Keratinocyte (primary cell): ENCODE measurements at regions not wholly inside any gene's neighbourhood (a gene's known extent, or its start where the extent isn't known, plus 50 kb on each side); places are given as distances from the start of the nearest gene placed in this dataset.

Source experiments
- DNase-seq: peaks from one replicate; pipeline ENCODE4 v3.0.0-alpha.2; 2011; ENCODE audit warnings: low read depth, missing footprints, low spot score
- FAIRE-seq: peaks from 2 replicates; lab custom pipeline; 2011; peaks lifted over from hg19 to GRCh38; lab: Jason Lieb, UNC
- H2AFZ ChIP-seq: 2 replicates; pipeline ENCODE4 v1.6.0; 2012; ENCODE audit warnings: low read length, control low read depth, inconsistent platforms; ENCODE audit not compliant: control insufficient read depth
- H3K27ac ChIP-seq: 2 replicates; pipeline ENCODE4 v1.5.1; 2011; ENCODE audit warnings: low read length; ENCODE audit not compliant: control insufficient read depth, insufficient read depth
- H3K27me3 ChIP-seq: 3 replicates; pipeline ENCODE4 v1.6.0; 2011; ENCODE audit warnings: low read length; ENCODE audit not compliant: control insufficient read depth, insufficient read depth; ENCODE audit errors: extremely low read depth
- H3K36me3 ChIP-seq, 2 experiments: 2 replicates in 1 of 2; 3 replicates in 1 of 2; pipeline ENCODE4 v1.5.1; 2011; ENCODE audit warnings: low read length in 2 of 2, mild to moderate bottlenecking in 1 of 2; ENCODE audit not compliant: control insufficient read depth in 2 of 2, insufficient read depth in 2 of 2; ENCODE audit errors: extremely low read depth in 1 of 2
- H3K4me1 ChIP-seq: 3 replicates; pipeline ENCODE4 v1.5.1; 2011; ENCODE audit warnings: low read length; ENCODE audit not compliant: control insufficient read depth, insufficient read depth; ENCODE audit errors: extremely low read depth
- H3K4me2 ChIP-seq: 3 replicates; pipeline ENCODE4 v1.6.0; 2011; ENCODE audit warnings: low read depth, low read length; ENCODE audit not compliant: control insufficient read depth, insufficient read depth; ENCODE audit errors: extremely low read depth
- H3K4me3 ChIP-seq, 3 experiments: fragments of 200-600 bp in 1 of 3; sonication (generic) in 1 of 3; 2 replicates in 2 of 3; 3 replicates in 1 of 3; pipeline ENCODE4 v1.5.1; 2011 to 2016; ENCODE audit warnings: low read length in 3 of 3, mild to moderate bottlenecking in 3 of 3, control low read depth in 2 of 3, inconsistent platforms in 1 of 3, low read depth in 1 of 3, mixed read lengths in 1 of 3, mixed run types in 1 of 3, moderate library complexity in 1 of 3; ENCODE audit not compliant: control insufficient read depth in 2 of 3, insufficient read depth in 2 of 3; ENCODE audit errors: extremely low read depth in 1 of 3
- H3K79me2 ChIP-seq: 2 replicates; pipeline ENCODE4 v1.6.0; 2012; ENCODE audit warnings: low read length; ENCODE audit not compliant: control insufficient read depth, insufficient read depth
- H3K9ac ChIP-seq: 3 replicates; pipeline ENCODE4 v1.6.0; 2011; ENCODE audit warnings: low read length; ENCODE audit not compliant: control insufficient read depth, insufficient read depth; ENCODE audit errors: extremely low read depth
- H3K9me1 ChIP-seq: 3 replicates; pipeline ENCODE4 v1.6.0; 2011; ENCODE audit warnings: low read length; ENCODE audit not compliant: control insufficient read depth, insufficient read depth; ENCODE audit errors: extremely low read depth
- H3K9me3 ChIP-seq: 2 replicates; pipeline ENCODE4 v1.5.1; 2012; ENCODE audit warnings: low read depth, low read length; ENCODE audit not compliant: control insufficient read depth
- H4K20me1 ChIP-seq: 3 replicates; pipeline ENCODE4 v1.6.0; 2011; ENCODE audit warnings: low read length; ENCODE audit not compliant: control insufficient read depth, insufficient read depth; ENCODE audit errors: extremely low read depth
- EZH2 ChIP-seq: IDR thresholded peaks from one replicate; pipeline ENCODE4 v1.6.1; 2012; ENCODE audit warnings: inconsistent platforms, mild to moderate bottlenecking, low read length, moderate library complexity
- dilution Hi-C: fragments of 300-500 bp; cut with MboI; formaldehyde crosslinking; loops from one replicate; pipeline ENCODE4 v1.7.0; 2020; ENCODE audit warnings: low sequenced_read_pairs; ENCODE audit not compliant: extremely low pct_ligation_motif_present
- TF ChIP-seq, protein P1 (sequence below), 3 experiments: IDR thresholded peaks in 1 of 3; conservative IDR thresholded peaks in 1 of 3; optimal IDR thresholded peaks in 1 of 3; 2 replicates in 2 of 3; 3 replicates in 1 of 3; pipeline versions ENCODE3 to v1.5.1; 2011; ENCODE audit warnings: low read length in 3 of 3, mild to moderate bottlenecking in 3 of 3, moderate library complexity in 2 of 3, control low read depth in 1 of 3, inconsistent platforms in 1 of 3; ENCODE audit not compliant: insufficient read depth in 2 of 3; ENCODE audit errors: extremely low read depth in 1 of 3

- no peak overlapping the region for H3K4me2 ChIP-seq
- no peak for TF ChIP-seq EZH2
- TF ChIP-seq, protein P1, sequence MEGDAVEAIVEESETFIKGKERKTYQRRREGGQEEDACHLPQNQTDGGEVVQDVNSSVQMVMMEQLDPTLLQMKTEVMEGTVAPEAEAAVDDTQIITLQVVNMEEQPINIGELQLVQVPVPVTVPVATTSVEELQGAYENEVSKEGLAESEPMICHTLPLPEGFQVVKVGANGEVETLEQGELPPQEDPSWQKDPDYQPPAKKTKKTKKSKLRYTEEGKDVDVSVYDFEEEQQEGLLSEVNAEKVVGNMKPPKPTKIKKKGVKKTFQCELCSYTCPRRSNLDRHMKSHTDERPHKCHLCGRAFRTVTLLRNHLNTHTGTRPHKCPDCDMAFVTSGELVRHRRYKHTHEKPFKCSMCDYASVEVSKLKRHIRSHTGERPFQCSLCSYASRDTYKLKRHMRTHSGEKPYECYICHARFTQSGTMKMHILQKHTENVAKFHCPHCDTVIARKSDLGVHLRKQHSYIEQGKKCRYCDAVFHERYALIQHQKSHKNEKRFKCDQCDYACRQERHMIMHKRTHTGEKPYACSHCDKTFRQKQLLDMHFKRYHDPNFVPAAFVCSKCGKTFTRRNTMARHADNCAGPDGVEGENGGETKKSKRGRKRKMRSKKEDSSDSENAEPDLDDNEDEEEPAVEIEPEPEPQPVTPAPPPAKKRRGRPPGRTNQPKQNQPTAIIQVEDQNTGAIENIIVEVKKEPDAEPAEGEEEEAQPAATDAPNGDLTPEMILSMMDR (optimal IDR thresholded peaks at IDR 0.05 in 1 of 3, IDR thresholded peaks at IDR 0.05 in 1 of 3, conservative IDR thresholded peaks at IDR 0.05 in 1 of 3; ENCODE audit: extremely low read depth in 1 of 3, insufficient read depth in 2 of 3, low read length in 3 of 3) = no peak
- H4K20me1 ChIP-seq = no peaks in the 10 kb centered on the region
- no peak overlapping the region for H3K4me3 ChIP-seq
- H3K9me1 ChIP-seq = no peaks in the 10 kb centered on the region
- H3K79me2 ChIP-seq = no peaks in the 10 kb centered on the region
- DNase-seq (no peak), FAIRE-seq (no peak)
- H3K9ac ChIP-seq = no peak overlapping the region
- H3K27me3 ChIP-seq = no peaks in the 10 kb centered on the region
- no peak overlapping the region for H3K27ac ChIP-seq
- H3K4me1 ChIP-seq = peaks cover 3% of the 10 kb centered on the region
- dilution Hi-C loops = no loop called here
- no peaks in the 10 kb centered on the region for H3K36me3 ChIP-seq
- no peak overlapping the region for H2AFZ ChIP-seq
- no peaks in the 10 kb centered on the region for H3K9me3 ChIP-seq
Measured at GRCh38 chr13:44211704-44212346, 161.8 kb upstream of the SERP2 start.

DNA sequence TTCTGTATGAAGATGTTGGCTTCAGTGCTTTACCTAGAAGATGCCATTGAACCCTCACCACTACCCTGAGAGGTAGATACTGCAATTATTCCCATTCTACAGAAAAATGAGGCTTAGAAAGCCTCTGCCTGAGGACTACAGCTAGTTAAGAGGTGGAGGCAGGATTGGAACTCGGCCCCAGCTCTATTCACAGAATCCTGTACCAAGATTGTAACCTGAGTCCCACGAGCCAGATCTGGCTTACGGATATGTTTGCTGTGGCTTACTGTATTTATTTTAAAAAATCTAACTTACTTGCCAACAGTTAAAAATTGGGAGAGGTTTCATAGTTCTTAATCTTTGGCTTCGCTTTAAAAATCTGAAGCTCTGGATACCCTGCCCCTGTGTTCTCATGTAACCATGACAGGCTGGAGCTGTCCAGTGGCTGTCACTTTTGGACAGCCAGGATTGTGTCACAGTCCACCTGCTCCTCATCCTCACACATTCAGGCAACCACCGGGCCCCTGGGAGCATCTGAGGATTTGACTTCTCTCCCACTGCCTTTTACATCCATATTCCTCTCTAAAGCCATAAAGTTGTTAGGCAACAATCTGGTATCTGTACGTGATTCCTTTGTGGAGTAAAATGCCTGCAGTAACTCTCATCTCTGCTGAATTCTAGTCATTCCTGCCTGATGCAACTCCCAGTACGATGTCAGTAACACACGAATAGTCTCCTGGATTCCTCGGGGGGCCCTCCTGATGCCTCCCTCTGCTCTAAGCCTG, 160.8 kb upstream of the SERP2 start:
- Histone ChIP-seq H3K36me3 (no peaks in the 10 kb centered on the region), H3K27ac (no peak overlapping the region), H3K79me2 (no peaks in the 10 kb centered on the region), H3K9me3 (no peaks in the 10 kb centered on the region), H4K20me1 (no peaks in the 10 kb centered on the region), H3K9me1 (no peaks in the 10 kb centered on the region), H3K27me3 (no peaks in the 10 kb centered on the region), H3K4me2 (no peak overlapping the region), H3K4me1 (no peaks in the 10 kb centered on the region), H3K4me3 (no peak overlapping the region), H2AFZ (no peak overlapping the region), H3K9ac (no peak overlapping the region)
- FAIRE-seq = no peak
- no peak for DNase-seq
- TF ChIP-seq EZH2 = no peak
- TF ChIP-seq, protein P1 (optimal IDR thresholded peaks at IDR 0.05 in 1 of 3, IDR thresholded peaks at IDR 0.05 in 1 of 3, conservative IDR thresholded peaks at IDR 0.05 in 1 of 3; ENCODE audit: extremely low read depth in 1 of 3, insufficient read depth in 2 of 3, low read length in 3 of 3) = no peak
- dilution Hi-C loops = no loop called here
